ENCODE measurements at regions not wholly inside any gene's neighbourhood (a gene's known extent, or its start where the extent isn't known, plus 50 kb on each side); places are given as distances from the start of the nearest gene placed in this dataset.

DNA sequence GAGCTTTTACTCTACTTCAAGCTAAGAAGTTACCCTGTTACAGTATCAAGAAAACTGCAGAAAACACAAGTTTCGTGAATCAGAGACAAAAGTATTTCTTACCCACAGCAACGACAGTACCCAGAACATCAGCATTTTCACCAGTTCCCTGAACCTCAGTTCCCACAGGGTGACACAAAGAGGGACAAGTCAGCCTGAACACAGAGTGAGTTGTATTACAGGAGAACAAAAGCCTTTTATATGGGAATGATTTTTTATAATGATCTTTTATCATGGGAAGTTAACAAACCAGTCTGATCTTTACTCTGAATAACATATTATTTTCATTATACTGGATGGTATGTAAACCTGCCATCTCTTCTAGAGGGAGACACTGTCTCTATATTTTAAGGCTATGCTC, 139.0 kb upstream of the ITGA1 start:
- Histone ChIP-seq H3K4me1 (ENCODE audit: control insufficient read depth in 1 of 2, insufficient read depth in 1 of 2, low read depth in 1 of 2, low read length in 1 of 2) (no peaks in the 10 kb centered on the region), H3K4me3 (ENCODE audit: low read depth in 1 of 2, low read length in 1 of 2) (no peak overlapping the region)

DNA sequence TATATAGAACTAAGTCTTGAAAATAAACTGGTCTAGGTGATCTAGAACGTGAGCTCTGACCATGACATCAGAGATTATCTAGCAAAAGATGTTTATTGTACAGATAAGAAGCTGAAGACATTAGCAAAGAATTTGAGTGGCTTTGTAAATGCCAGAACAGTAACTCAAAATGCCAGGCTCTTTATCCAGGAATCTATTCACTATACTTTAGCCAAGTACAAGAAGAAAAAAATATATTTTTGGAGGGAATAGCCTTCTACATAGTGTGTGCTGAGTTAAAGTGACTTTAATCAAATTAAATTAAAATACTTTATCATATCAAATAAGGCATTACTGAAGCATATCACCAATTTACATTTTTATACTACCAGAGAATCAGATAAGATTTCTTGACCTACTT, 132.6 kb upstream of the ITGA1 start:
- Histone ChIP-seq H3K27me3 (peaks cover 24% of the 10 kb centered on the region), H3K4me3 (ENCODE audit: low read depth in 1 of 2, low read length in 1 of 2) (no peak overlapping the region), H3K9me3 (no peaks in the 10 kb centered on the region), H3K27ac (no peak overlapping the region), H3K36me3 (no peaks in the 10 kb centered on the region), H3K4me1 (ENCODE audit: control insufficient read depth in 1 of 2, insufficient read depth in 1 of 2, low read depth in 1 of 2, low read length in 1 of 2) (no peaks in the 10 kb centered on the region)
- TF ChIP-seq, protein P1, sequence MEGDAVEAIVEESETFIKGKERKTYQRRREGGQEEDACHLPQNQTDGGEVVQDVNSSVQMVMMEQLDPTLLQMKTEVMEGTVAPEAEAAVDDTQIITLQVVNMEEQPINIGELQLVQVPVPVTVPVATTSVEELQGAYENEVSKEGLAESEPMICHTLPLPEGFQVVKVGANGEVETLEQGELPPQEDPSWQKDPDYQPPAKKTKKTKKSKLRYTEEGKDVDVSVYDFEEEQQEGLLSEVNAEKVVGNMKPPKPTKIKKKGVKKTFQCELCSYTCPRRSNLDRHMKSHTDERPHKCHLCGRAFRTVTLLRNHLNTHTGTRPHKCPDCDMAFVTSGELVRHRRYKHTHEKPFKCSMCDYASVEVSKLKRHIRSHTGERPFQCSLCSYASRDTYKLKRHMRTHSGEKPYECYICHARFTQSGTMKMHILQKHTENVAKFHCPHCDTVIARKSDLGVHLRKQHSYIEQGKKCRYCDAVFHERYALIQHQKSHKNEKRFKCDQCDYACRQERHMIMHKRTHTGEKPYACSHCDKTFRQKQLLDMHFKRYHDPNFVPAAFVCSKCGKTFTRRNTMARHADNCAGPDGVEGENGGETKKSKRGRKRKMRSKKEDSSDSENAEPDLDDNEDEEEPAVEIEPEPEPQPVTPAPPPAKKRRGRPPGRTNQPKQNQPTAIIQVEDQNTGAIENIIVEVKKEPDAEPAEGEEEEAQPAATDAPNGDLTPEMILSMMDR (IDR thresholded peaks at IDR 0.05): no peak

More for the DNA sequence above, 139.0 kb upstream of the ITGA1 start:
- TF ChIP-seq, protein P1 (IDR thresholded peaks at IDR 0.05): no peak
- H3K36me3 ChIP-seq: no peaks in the 10 kb centered on the region
- H3K27me3 ChIP-seq: peaks cover under 1% of the 10 kb centered on the region
- H3K9me3 ChIP-seq: no peaks in the 10 kb centered on the region
- no peak overlapping the region for H3K27ac ChIP-seq

DNA sequence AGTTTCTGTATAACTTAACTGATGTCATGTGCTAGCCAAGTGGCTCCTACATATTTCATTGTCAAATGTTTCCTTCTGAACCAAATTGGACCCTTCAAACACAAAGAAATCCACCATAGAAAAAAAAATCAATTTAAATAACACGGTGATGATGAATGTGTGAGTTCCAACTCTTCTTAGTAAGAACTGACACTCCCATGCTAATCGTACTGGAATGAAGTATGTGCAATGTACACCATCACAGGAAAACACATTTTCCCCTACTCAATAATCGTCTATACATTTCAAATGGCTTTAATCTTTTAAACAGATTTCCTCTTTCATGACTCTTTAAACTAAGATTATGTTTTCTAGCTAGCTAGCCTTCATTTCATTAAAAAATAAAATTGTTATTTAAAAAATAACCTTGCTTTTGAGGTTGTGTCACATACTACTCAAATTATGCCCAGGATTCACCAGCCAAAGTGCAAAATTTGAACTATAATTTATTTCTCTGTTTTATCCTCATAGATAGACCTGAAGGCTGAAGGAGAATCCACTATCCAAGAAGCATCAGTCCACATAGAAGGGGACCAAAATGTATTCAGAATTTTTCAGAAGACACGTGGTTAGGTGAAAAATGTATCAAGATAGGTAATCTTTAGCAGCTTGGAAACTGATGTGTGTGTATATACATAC, 131.0 kb upstream of the ITGA1 start:
- H3K36me3 ChIP-seq: no peaks in the 10 kb centered on the region
- peaks cover 24% of the 10 kb centered on the region for H3K27me3 ChIP-seq
- H3K4me1 ChIP-seq (ENCODE audit: control insufficient read depth in 1 of 2, insufficient read depth in 1 of 2, low read depth in 1 of 2, low read length in 1 of 2): no peaks in the 10 kb centered on the region
- no peaks in the 10 kb centered on the region for H3K9me3 ChIP-seq
- H3K27ac ChIP-seq: no peak overlapping the region
- TF ChIP-seq, protein P1 (IDR thresholded peaks at IDR 0.05): no peak
- H3K4me3 ChIP-seq (ENCODE audit: low read depth in 1 of 2, low read length in 1 of 2): no peak overlapping the region

DNA sequence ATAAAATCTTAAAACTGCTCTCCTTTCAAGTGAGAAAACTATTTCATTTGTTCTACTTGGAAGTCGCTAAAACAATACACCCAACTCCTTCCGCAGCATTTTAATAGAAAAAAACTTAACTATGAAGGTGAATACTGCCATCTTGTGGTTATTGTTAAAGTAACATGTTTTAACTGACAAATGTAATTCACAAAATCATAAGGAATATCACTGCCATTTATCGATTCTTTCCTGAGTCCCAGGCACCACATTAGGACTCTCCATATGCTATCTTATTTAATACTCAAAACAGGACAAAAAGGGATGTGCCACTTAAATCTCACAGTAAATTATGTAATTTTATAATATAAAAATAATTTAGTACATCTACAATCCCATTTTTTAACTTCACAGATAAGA, 130.5 kb upstream of the ITGA1 start:
- Histone ChIP-seq H3K4me3 (ENCODE audit: low read depth in 1 of 2, low read length in 1 of 2) (no peak overlapping the region), H3K4me1 (ENCODE audit: control insufficient read depth in 1 of 2, insufficient read depth in 1 of 2, low read depth in 1 of 2, low read length in 1 of 2) (no peaks in the 10 kb centered on the region), H3K27me3 (peaks cover 24% of the 10 kb centered on the region), H3K9me3 (no peaks in the 10 kb centered on the region), H3K27ac (no peak overlapping the region), H3K36me3 (no peaks in the 10 kb centered on the region)
- TF ChIP-seq, protein P1 (IDR thresholded peaks at IDR 0.05): no peak

DNA sequence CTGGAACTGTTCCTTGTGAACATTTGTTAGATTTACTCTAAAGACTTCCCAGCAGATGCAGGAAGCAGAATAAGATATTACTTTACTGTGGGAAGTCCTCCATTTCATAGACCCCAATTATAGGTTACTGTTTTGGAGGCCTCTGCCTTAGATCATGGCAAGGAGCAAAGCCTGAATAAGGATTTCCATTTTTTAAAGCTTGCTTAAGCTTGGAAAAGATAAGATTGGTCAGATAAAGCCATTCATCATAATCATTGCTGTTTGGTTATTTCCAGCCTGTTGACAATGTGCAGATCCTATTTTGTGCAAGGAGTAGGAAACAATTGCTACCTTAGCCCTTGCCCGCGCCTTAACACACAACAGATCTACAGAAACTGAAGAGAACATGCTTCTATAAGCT, 129.5 kb upstream of the ITGA1 start:
- H3K36me3 ChIP-seq: no peaks in the 10 kb centered on the region
- TF ChIP-seq, protein P1 (IDR thresholded peaks at IDR 0.05): no peak
- H3K27me3 ChIP-seq: peaks cover 24% of the 10 kb centered on the region
- no peak overlapping the region for H3K4me3 ChIP-seq (ENCODE audit: low read depth in 1 of 2, low read length in 1 of 2)
- H3K4me1 ChIP-seq (ENCODE audit: control insufficient read depth in 1 of 2, insufficient read depth in 1 of 2, low read depth in 1 of 2, low read length in 1 of 2): no peaks in the 10 kb centered on the region
- H3K9me3 ChIP-seq: no peaks in the 10 kb centered on the region
- H3K27ac ChIP-seq: no peak overlapping the region
